ENCODE measurements at regions not wholly inside any gene's neighbourhood (a gene's known extent, or its start where the extent isn't known, plus 50 kb on each side); places are given as distances from the start of the nearest gene placed in this dataset.

GRCh38 chr18:64238076-64238475 is 89.2 kb upstream of the LINC00305 start:
- intact Hi-C loops (cut with DNase I) = no loop called here

DNA sequence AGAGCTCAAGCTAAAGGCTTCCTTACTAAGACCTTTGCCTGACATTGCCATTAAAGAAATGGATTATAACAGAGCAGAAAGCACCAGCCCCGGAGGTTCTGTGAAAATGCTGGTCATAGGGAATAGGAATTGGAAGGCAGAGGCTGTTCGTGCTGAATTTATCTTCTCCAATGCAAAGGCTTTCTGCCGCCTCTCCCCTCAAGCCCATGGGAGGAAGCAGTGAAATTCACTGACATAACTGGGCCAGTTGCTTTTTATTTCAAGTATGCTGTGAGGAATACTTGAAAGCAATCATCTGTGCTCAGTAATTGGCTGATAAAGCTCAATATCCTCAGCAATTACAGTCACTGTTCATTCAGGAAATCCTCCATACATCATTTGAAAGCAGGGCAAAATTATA is 85.4 kb upstream of the LINC00305 start:
- Histone ChIP-seq H3K36me3 (ENCODE audit: control insufficient read depth in 2 of 3, insufficient read depth in 3 of 3, low read length in 3 of 3) (no peaks in the 10 kb centered on the region), H3K9me3 (ENCODE audit: control insufficient read depth in 2 of 3, insufficient read depth in 1 of 3, low read length in 3 of 3) (no peaks in the 10 kb centered on the region), H3K4me1 (ENCODE audit: control insufficient read depth in 2 of 3, insufficient read depth in 2 of 3, low read depth in 1 of 3, low read length in 3 of 3) (peaks cover 0 to 8% (median 0%) of the 10 kb centered on the region in 3 donors), H3K9ac (ENCODE audit: low read length in 3 of 3) (no peak overlapping the region), H3K27me3 (ENCODE audit: control insufficient read depth, insufficient read depth, low read length) (no peaks in the 10 kb centered on the region), H3K4me3 (ENCODE audit: low read length in 3 of 3) (no peak overlapping the region), H3K27ac (ENCODE audit: low read depth in 2 of 2, low read length in 2 of 2) (no peak overlapping the region)
- TF ChIP-seq, protein P1, sequence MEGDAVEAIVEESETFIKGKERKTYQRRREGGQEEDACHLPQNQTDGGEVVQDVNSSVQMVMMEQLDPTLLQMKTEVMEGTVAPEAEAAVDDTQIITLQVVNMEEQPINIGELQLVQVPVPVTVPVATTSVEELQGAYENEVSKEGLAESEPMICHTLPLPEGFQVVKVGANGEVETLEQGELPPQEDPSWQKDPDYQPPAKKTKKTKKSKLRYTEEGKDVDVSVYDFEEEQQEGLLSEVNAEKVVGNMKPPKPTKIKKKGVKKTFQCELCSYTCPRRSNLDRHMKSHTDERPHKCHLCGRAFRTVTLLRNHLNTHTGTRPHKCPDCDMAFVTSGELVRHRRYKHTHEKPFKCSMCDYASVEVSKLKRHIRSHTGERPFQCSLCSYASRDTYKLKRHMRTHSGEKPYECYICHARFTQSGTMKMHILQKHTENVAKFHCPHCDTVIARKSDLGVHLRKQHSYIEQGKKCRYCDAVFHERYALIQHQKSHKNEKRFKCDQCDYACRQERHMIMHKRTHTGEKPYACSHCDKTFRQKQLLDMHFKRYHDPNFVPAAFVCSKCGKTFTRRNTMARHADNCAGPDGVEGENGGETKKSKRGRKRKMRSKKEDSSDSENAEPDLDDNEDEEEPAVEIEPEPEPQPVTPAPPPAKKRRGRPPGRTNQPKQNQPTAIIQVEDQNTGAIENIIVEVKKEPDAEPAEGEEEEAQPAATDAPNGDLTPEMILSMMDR (IDR thresholded peaks at IDR 0.05; ENCODE audit: borderline replicate concordance, extremely low read depth, insufficient read depth) = no peak
- intact Hi-C loops (cut with DNase I) = no loop called here
- FAIRE-seq (no peak), DNase-seq (peak in 2 of 5 donors; percentile 11 to 55)

More at GRCh38 chr18:64238076-64238475, 89.2 kb upstream of the LINC00305 start:
- FAIRE-seq (no peak), DNase-seq (no peak)
- Histone ChIP-seq H3K4me1 (ENCODE audit: control insufficient read depth in 2 of 3, insufficient read depth in 2 of 3, low read depth in 1 of 3, low read length in 3 of 3) (peaks cover 0 to 8% (median 0%) of the 10 kb centered on the region in 3 donors), H3K27me3 (ENCODE audit: control insufficient read depth, insufficient read depth, low read length) (no peaks in the 10 kb centered on the region), H3K9me3 (ENCODE audit: control insufficient read depth in 2 of 3, insufficient read depth in 1 of 3, low read length in 3 of 3) (no peaks in the 10 kb centered on the region), H3K36me3 (ENCODE audit: control insufficient read depth in 2 of 3, insufficient read depth in 3 of 3, low read length in 3 of 3) (no peaks in the 10 kb centered on the region), H3K27ac (ENCODE audit: low read depth in 2 of 2, low read length in 2 of 2) (no peak overlapping the region), H3K4me3 (ENCODE audit: low read length in 3 of 3) (no peak overlapping the region), H3K9ac (ENCODE audit: low read length in 3 of 3) (no peak overlapping the region)
- TF ChIP-seq, protein P1 (IDR thresholded peaks at IDR 0.05; ENCODE audit: borderline replicate concordance, extremely low read depth, insufficient read depth) = no peak

GRCh38 chr18:64233851-64234250 is 85.0 kb upstream of the LINC00305 start:
- no peak for FAIRE-seq
- intact Hi-C loops (cut with DNase I) = no loop called here

More at GRCh38 chr18:64233851-64234250, 85.0 kb upstream of the LINC00305 start:
- no peak overlapping the region for H3K27ac ChIP-seq (ENCODE audit: low read depth in 2 of 2, low read length in 2 of 2)
- peaks cover 0 to 8% (median 0%) of the 10 kb centered on the region in 3 donors for H3K4me1 ChIP-seq (ENCODE audit: control insufficient read depth in 2 of 3, insufficient read depth in 2 of 3, low read depth in 1 of 3, low read length in 3 of 3)
- no peak overlapping the region for H3K9ac ChIP-seq (ENCODE audit: low read length in 3 of 3)
- H3K9me3 ChIP-seq (ENCODE audit: control insufficient read depth in 2 of 3, insufficient read depth in 1 of 3, low read length in 3 of 3) = no peaks in the 10 kb centered on the region
- H3K4me3 ChIP-seq (ENCODE audit: low read length in 3 of 3) = no peak overlapping the region
- DNase-seq = peak in 1 of 5 donors; percentile 58
- no peaks in the 10 kb centered on the region for H3K36me3 ChIP-seq (ENCODE audit: control insufficient read depth in 2 of 3, insufficient read depth in 3 of 3, low read length in 3 of 3)
- TF ChIP-seq, protein P1 (IDR thresholded peaks at IDR 0.05; ENCODE audit: borderline replicate concordance, extremely low read depth, insufficient read depth) = no peak
- no peaks in the 10 kb centered on the region for H3K27me3 ChIP-seq (ENCODE audit: control insufficient read depth, insufficient read depth, low read length)

All from kidney (tissue), 13 donors.